Activated naive CD8-positive, alpha-beta T cell treated with anti-CD3 and anti-CD28 coated beads, Interleukin-2, amount 50 U/mL, for 16 hours (primary cell): ENCODE measurements at regions not wholly inside any gene's neighbourhood (a gene's known extent, or its start where the extent isn't known, plus 50 kb on each side); places are given as distances from the start of the nearest gene placed in this dataset.
"Not testable (repeated sequence)": the region's sequence is repeated elsewhere in the genome, so short reads cannot be mapped to it uniquely, and the experiment has no call there.

Source experiments
- DNase-seq: peaks from one replicate; pipeline ENCODE4 v3.0.0-alpha.2; 2020; ENCODE audit warnings: low read depth, low spot score

- DNase-seq, result no peak
These were observed 54.1 kb upstream of the PEG3 start for GRCh38 chr19:56894626-56895025.

DNA sequence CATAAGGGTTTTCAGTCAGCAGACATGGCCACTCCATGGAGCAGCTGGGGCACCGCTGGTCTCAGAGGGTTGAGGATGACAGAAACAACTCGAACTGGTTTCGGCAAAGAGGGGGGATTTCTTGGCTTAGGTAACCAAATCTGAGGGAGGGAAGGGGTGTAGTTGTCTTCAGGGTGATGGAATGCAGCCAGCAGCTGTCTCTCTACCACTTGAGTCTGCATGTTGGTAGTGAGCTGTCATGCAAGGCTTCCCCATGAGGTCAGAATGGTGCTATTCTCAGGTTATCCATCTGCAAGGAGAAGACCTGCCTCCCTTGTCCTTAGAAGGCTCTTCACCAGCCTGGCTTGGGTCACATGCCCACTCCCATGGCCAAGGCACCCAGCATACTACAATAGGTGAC lies 55.6 kb upstream of the PEG3 start:
- no peak for DNase-seq

- DNase-seq, result no peak
These were observed 59.4 kb upstream of the PEG3 start for GRCh38 chr19:56899943-56900342.

DNA sequence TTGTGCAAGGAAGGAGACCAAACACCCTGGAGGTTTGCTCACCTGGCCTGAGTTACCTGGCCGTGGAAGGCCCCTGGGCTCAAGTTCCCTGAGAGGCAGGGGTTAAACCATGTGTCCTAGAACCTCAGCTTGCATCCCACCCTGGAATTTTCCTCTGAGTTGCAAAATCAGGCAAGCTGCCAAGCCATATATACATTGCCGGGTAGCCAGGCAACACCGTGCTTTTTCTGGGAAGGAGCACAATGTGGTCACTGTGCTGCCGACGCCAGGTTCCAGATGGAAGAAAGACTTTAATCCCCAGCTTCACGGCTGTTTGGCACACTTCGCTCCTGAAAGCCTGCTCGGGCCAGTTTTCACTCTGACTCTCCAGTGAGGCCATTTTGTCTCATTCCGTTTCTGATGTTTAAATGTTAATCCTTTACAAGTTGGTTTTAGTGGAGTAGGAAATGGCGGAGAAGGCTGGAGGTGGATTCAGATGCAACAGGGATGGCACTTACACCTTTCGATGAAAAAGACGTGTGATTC lies 60.1 kb upstream of the PEG3 start:
- no peak for DNase-seq

DNA sequence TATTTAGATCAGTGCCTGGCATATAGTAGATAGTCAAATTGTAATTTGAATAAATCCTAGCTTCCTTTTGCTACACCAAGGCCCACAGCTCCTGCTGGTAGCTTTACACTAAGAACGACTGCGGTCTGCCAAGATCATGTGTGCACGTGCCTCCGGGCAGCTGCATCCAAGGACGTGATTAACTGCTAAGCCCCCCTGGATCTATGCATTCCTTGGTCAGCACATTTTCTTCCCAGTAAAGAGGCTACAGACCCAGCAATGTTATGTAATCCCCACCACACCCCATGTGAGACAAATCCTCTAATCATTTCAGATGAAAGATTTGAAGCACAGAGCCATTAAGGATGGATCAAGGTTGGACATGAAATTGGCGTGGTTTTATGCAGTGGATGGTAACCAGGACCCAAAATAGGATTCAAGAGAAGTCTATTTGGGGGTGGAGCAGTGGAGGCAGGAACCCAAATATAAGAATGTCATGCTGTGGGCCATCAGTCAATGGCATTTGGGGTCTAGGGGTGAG lies 65.2 kb upstream of the PEG3 start:
- DNase-seq, result no peak

DNA sequence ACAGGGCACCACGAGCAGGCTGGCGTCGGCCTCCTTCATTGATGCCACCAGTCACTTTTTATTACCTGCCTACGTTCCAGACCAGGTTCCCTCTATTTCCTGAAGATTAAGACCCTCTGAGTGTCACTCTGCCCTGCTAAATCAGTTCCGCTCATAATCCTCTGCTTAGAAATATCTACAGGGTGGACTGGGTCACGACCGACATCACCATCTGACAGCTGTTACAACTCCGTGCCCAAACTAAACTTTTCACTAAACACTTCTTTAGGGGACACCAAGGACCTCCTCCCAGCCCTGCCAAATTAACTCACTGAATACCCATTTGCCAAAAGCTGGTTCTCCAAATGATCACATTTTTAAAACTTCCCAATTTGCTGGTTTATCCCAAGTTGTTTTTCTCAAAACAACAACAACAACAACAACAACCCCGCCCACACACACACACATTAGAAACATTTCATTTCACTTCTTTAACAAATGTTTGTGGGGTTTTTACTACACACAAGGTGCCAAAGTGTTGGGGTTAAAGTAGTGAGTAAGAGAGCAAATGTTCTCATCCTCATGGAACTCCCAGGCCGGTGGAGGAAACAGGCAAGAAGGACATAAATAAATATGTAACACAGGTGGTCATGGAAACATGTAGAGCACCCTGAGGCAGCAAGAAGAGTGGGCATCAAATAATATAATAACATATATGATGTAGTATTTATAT lies 72.0 kb upstream of the PEG3 start:
- no peak for DNase-seq

- not testable (repeated sequence) for DNase-seq
These were observed 72.6 kb upstream of the PEG3 start for GRCh38 chr19:56913113-56913455.

- no peak for DNase-seq
These were observed 76.0 kb upstream of the PEG3 start for GRCh38 chr19:56916528-56916927.

DNA sequence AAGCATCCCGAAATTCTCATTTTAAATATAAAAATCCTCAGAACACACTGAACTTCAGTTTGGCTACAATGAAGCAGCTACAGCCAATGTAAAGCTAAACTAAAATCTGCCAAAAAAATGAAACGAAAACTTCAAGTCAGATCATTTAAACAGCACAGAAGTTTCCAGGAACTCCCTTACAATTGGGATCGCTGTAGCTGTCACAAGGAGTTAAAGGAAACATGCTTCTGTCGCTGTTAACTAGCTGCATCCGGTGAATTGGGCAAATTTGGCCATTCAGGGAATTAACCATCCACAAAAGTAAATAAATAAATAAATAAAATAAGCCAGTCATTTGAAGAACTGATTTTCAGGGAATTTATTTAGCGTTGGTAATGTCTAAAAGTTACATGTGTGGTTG lies 77.0 kb upstream of the PEG3 start:
- DNase-seq, result no peak

DNA sequence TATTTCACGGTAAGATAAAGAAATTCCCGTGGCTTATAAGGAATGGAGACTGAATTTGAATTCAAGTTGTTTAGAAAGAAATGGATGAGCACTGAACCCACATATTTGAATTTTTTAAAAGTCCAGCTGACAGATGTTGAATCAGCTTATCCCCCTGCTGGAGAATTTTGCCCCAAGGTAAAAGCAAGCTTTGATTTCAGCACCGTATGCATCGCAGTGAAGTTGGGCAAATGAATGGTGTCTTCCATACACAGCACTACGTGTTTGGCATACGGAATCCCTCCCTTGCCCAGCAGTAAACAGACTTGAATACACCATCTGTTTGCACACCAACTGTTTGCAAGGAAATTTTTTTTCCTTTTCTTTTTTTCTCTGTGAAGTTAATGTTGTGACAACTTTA lies 77.5 kb upstream of the PEG3 start:
- DNase-seq, result no peak

- no peak for DNase-seq
These were observed 78.3 kb upstream of the PEG3 start for GRCh38 chr19:56918682-56919307.

DNA sequence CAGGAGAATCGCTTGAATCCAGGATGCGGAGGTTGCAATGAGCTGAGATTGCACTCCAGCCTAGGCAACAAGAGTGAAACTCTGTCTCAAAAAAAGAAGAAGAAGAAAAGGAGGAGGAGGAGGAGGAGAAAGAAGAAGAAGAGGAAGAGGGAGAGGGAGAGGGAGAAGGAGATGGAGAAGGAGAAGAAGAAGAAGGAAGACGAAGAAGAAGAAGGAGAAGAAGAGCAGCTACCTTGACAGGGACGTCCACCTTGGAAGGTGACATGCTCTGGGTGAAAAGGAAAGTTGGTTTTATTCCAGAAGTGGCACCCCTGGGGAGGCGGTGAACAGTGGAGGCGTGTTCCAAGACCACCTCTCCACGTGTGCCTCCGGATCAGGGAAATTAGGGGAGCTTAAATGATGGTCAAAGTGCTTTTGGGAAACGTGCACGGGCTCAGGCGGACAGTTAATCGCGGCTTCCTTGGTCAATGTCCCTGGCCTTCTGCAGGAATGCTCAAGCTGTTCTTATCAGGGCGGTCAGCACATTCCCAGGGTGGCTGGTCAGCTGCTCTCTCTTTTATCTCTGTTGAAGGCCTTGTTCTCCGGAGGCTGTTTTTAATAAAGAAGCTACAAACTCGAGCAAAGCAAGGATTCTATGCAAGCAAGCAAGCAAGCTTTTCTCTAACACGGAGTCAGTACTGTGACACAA lies 78.9 kb upstream of the PEG3 start:
- DNase-seq, result no peak

GRCh38 chr19:56926094-56926493 lies 85.6 kb upstream of the PEG3 start:
- not testable (repeated sequence) for DNase-seq

- DNase-seq, result no peak
These were observed 86.8 kb upstream of the PEG3 start for GRCh38 chr19:56927294-56927693.

DNA sequence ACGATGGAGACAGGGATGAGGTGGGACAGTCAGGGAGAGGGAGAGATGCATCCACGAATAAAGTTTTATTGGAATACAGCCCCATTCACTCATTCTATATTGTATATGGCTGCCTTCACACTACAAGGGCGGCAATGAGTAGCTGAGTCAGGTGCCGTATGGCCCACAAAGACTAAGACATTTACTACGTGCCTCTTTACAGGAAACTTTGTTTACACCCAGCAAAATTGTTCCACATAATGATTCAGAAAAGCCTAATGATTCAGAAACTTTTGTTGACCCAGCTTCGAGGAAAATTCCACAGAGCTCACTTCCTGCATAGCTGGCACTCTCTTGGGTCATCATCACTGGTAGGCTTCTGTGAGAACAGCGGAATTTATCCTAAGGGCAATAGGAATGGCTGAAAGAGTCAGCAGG lies 87.3 kb upstream of the PEG3 start:
- no peak for DNase-seq

GRCh38 chr19:56930647-56931535 lies 90.4 kb upstream of the PEG3 start:
- no peak for DNase-seq

GRCh38 chr19:56933014-56933705 lies 92.6 kb upstream of the PEG3 start:
- DNase-seq, result no peak

DNA sequence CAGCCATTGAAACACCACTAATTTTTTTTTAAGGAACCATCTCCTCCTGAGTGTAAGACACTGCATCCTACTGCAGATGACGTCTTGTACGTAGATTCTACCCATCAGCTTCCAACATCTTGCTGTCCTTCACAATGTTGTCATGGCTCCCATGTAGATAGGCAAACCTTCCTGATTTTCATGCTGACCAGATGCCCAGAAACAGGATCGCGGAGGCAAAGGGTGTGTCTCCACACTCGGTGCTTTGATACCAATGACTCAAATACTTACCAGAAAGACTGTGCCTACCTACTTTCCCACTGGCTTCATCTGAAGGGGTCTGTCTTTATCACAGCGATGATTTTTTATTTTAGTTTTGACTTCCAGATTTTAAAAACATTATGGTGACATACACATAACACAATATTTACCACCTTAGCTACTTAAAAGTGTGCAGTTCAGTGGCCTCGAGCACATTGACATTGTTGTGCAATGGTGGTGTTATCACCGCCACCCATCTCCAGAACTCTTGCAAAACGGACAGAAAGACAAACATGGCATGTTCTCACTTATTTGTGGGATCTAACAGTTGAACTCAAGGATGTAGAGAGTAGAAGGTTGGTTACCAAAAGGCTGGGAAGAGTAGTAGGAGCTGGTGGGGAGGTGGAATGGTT lies 94.0 kb upstream of the PEG3 start:
- no peak for DNase-seq

DNA sequence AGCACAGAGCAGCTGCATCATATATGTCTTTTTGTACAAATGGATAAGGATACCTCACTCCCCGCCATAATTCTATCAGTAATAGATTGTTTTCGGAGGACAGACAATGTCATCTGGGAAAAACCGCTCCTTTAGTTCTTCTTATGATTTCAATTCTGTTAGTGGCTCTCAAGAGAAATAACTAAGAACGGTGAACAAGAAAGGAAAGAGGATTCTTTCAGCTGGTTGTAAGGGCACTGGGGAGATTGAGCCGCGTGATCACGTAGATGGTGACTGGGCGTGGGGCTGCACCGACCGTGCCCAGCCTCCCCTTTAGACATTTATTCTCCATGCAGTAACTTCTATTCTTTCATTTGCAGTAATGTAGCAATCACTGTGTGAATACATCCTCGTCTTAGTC lies 99.4 kb upstream of the PEG3 start:
- no peak for DNase-seq

DNA sequence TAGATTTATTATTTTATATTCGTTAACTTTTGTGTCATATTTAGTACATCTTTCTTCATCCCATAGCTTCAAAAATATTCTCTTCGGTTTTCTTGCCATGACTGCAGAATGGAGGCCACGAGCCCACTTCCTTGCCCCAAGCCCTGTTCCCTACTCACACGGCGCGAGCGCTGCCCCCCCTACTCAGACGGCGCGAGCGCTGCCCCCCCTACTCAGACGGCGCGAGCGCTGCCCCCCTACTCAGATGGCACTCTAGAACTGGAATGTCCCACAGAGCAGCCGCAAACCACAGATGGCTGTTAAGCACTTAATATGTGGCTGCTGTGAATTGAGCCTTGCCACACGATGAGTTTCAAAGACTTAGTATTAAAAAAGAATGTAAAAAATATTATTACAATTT lies 102.2 kb upstream of the PEG3 start:
- DNase-seq, result peak; percentile 4

DNA sequence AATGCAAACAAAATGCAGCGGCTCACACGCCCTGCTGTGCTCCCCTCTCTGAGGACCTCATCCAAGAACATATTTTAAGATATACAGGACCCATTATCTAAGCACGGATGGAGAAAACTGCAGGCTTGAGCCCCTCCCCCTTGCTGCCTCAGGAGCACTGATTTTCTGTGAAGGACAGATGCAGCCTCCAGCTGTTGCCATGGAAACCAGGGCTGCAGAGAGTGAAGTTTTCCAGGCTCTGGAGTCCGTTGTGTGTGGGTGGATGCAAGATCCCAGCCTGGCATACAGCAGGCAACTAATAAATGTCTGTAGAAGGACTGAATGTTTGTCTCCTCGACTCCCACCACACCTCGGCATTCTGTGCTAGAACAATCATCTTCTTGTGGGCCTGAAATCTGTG lies 105.6 kb upstream of the PEG3 start:
- DNase-seq, result no peak
